ENCODE measurements at regions not wholly inside any gene's neighbourhood (a gene's known extent, or its start where the extent isn't known, plus 50 kb on each side); places are given as distances from the start of the nearest gene placed in this dataset.

- ATAC-seq = peak; percentile 58; the same call in 2 of the 3 replicates
- TF ChIP-seq CREB5 (CRISPR knock-in tag; IDR thresholded peaks at IDR 0.05; ENCODE audit: low read depth) = no peak
- no peak for TF ChIP-seq ZFP3 (CRISPR knock-in tag; IDR thresholded peaks at IDR 0.05)
- peak; percentile 40; the same call in 1 of the 2 replicates for TF ChIP-seq ISL1 (CRISPR knock-in tag; IDR thresholded peaks at IDR 0.05)
- TF ChIP-seq TCF4 (CRISPR knock-in tag; IDR thresholded peaks at IDR 0.05; ENCODE audit: borderline replicate concordance) = peak; percentile 31; the same call in 1 of the 2 replicates
- 0 out of 2 replicates have a peak, but pooled peaks have one; percentile 19 for TF ChIP-seq SNAI2 (CRISPR knock-in tag; IDR thresholded peaks at IDR 0.05)
These were observed 178.6 kb upstream of the PDE3A start for GRCh38 chr12:20189767-20190166.

- TF ChIP-seq ZNF8 (CRISPR knock-in tag; IDR thresholded peaks at IDR 0.05) = no peak
- peak; percentile 65; the same call in 2 of the 3 replicates for ATAC-seq
These were observed 174.2 kb upstream of the PDE3A start for GRCh38 chr12:20194171-20194570.

- no peak for ATAC-seq
- TF ChIP-seq PPARA (CRISPR knock-in tag; IDR thresholded peaks at IDR 0.05; ENCODE audit: borderline replicate concordance) (no peak), ZFP3 (CRISPR knock-in tag; IDR thresholded peaks at IDR 0.05) (no peak), POU6F1 (CRISPR knock-in tag; IDR thresholded peaks at IDR 0.05; ENCODE audit: borderline replicate concordance, low read depth) (no peak), CREB5 (CRISPR knock-in tag; IDR thresholded peaks at IDR 0.05; ENCODE audit: low read depth) (no peak), OSR1 (CRISPR knock-in tag; IDR thresholded peaks at IDR 0.05) (no peak), TCF4 (CRISPR knock-in tag; IDR thresholded peaks at IDR 0.05; ENCODE audit: borderline replicate concordance) (no peak), SNAI2 (CRISPR knock-in tag; IDR thresholded peaks at IDR 0.05) (no peak), ISL1 (CRISPR knock-in tag; IDR thresholded peaks at IDR 0.05) (no peak), ZFP30 (CRISPR knock-in tag; IDR thresholded peaks at IDR 0.05) (no peak), TOX (CRISPR knock-in tag; IDR thresholded peaks at IDR 0.05; ENCODE audit: borderline replicate concordance) (no peak), ESRRG (CRISPR knock-in tag; IDR thresholded peaks at IDR 0.05) (no peak), TSHZ2 (CRISPR knock-in tag; IDR thresholded peaks at IDR 0.05) (no peak), CSDC2 (CRISPR knock-in tag; IDR thresholded peaks at IDR 0.05) (no peak), PATZ1 (CRISPR knock-in tag; IDR thresholded peaks at IDR 0.05; ENCODE audit: borderline replicate concordance) (no peak), ZNF565 (CRISPR knock-in tag; conservative IDR thresholded peaks at IDR 0.05; ENCODE audit: low read depth) (no peak)
These were observed 171.6 kb upstream of the PDE3A start for GRCh38 chr12:20196767-20197166.

- ATAC-seq = no peak
- TF ChIP-seq ZFP3 (CRISPR knock-in tag; IDR thresholded peaks at IDR 0.05) = no peak
- no peak for TF ChIP-seq POU6F1 (CRISPR knock-in tag; IDR thresholded peaks at IDR 0.05; ENCODE audit: borderline replicate concordance, low read depth)
- TF ChIP-seq ZC3H10 (CRISPR knock-in tag; IDR thresholded peaks at IDR 0.05) = no peak
These were observed 170.9 kb upstream of the PDE3A start for GRCh38 chr12:20197411-20197810.

Data from SK-N-SH treated with all-trans-retinoic acid at 6 μM for 48 hours (cell line).